ENCODE measurements at regions not wholly inside any gene's neighbourhood (a gene's known extent, or its start where the extent isn't known, plus 50 kb on each side); places are given as distances from the start of the nearest gene placed in this dataset.

- Histone ChIP-seq H3K27me3 (ENCODE audit: control insufficient read depth, insufficient read depth, low read length) (no peaks in the 10 kb centered on the region), H3K4me3 (ENCODE audit: low read length) (no peak overlapping the region), H3K36me3 (ENCODE audit: control insufficient read depth, insufficient read depth, low read length) (no peaks in the 10 kb centered on the region), H3K9me3 (ENCODE audit: control insufficient read depth, low read length) (peaks cover 6% of the 10 kb centered on the region), H3K9ac (ENCODE audit: low read length) (no peak overlapping the region), H3K4me1 (ENCODE audit: control insufficient read depth, insufficient read depth, low read length) (no peaks in the 10 kb centered on the region)
These were observed 103.6 kb upstream of the RASGRP1 start for GRCh38 chr15:38667890-38668850.

DNA sequence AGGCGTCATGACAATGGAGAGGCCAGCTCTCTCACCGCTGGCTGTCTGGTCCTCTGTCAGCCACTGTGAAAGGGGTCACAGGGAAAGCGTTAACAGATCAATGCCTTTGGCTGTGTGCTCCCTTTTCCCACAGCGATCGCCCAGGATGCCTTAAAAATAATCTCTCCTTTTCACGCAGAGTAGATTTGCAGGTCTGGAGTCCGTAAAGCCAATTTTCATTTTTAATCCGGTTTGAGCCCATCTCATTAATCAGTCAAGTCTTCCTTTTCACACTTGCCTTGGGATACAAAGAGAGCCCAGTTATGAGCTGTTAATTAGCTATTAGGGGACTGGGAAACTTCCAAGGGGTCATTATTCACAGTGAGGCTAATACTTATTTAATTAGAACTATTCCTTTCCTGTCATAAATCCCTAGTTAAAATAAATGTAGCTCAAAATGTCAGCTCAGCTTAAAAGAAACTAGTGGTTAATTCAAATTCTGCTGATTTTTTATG is 104.3 kb upstream of the RASGRP1 start:
- no peak overlapping the region for H3K4me3 ChIP-seq (ENCODE audit: low read length)

DNA sequence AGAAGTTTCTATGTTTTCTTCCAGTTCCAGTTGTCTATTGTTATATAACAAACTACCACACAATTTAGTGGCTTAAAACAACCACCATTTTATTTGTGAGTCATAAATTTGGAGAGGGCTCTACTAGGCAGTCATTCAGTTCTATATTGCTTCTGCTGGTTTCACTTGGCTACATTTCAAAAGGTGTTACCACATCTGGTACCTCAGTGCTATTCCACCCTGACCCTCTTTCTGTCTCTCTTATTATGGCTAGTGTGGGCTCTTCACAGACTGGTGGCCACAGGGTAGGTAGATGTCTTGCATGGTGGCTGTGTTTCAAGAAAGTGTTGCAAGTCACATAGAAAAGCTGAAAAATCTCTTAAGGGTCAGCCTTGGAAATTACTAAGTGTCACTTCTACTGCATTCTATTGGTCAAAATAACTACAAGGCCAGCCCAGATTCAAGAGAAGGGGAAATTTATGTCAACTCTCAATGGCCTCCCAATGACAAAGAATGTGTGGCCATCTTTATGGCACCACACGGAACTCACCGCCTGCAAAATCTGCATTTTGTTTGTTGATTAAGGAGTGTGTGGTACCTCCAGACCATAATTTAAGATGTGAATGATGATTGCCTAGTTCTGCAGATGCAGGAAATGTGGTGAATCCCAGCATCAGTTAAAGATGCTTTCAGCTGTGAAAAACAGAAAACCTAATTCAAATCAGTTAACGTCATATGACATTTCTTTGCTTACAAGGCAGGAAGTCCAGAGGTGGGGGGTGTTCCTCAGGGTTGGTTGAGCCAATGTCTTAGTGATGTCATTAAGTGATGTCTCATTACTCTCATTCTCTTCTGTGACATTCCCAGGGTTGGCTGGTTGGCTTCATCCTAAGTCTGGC is 105.8 kb upstream of the RASGRP1 start:
- Histone ChIP-seq H3K27me3 (ENCODE audit: control insufficient read depth, insufficient read depth, low read length) (no peaks in the 10 kb centered on the region), H3K9ac (ENCODE audit: low read length) (no peak overlapping the region), H3K36me3 (ENCODE audit: control insufficient read depth, insufficient read depth, low read length) (no peaks in the 10 kb centered on the region), H3K4me3 (ENCODE audit: low read length) (no peak overlapping the region), H3K9me3 (ENCODE audit: control insufficient read depth, low read length) (peaks cover 2% of the 10 kb centered on the region), H3K4me1 (ENCODE audit: control insufficient read depth, insufficient read depth, low read length) (no peaks in the 10 kb centered on the region)

More for the DNA sequence above, 104.3 kb upstream of the RASGRP1 start:
- Histone ChIP-seq H3K27me3 (ENCODE audit: control insufficient read depth, insufficient read depth, low read length) (no peaks in the 10 kb centered on the region), H3K4me1 (ENCODE audit: control insufficient read depth, insufficient read depth, low read length) (no peaks in the 10 kb centered on the region), H3K9ac (ENCODE audit: low read length) (no peak overlapping the region), H3K36me3 (ENCODE audit: control insufficient read depth, insufficient read depth, low read length) (no peaks in the 10 kb centered on the region), H3K9me3 (ENCODE audit: control insufficient read depth, low read length) (peaks cover 6% of the 10 kb centered on the region)

DNA sequence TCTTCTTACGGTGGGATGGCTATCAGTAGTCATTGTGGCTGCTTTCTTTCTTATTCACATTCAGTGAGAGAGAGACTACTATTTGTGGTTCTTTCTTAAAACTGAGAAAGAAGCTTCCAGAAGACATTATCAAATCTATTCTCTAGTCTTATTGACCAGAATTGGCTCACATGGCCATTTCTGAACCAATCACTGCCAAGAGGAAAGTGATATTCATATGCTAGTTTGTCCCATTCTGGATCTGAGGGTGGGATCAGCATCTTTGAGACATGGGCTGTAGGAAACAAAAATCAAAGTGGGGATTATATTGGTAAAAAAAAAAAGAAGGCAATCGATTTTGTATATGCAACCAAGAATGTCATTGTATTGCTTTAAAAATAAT is 106.4 kb upstream of the RASGRP1 start:
- no peaks in the 10 kb centered on the region for H3K27me3 ChIP-seq (ENCODE audit: control insufficient read depth, insufficient read depth, low read length)
- H3K36me3 ChIP-seq (ENCODE audit: control insufficient read depth, insufficient read depth, low read length), result no peaks in the 10 kb centered on the region

DNA sequence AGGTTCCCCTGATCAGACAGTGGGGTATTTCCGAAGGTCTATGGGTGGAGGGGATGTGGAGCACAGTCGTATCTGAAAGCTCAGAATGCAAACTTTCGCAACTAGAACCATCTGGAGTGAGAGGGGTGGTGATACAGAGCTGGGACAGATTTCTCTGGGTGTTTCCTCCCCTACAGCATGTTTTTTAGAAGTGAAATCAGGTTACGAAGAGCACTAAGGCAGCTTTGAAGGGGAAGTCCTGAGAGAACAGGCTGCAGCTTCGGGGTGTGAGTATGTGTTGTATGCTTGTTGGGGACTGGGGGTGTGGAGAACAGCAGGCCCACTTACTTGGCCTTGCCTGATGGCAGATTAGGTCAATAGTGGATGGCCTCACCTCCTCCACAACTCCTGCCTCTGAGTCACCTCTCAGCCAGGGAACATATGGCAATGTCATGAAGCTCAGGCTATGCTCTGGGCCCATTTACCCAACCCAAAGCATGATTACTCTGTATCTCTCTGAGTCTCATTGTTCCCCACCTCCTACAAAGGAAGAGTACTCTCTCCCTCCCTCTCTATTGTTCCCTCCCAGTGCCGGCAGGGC is 107.2 kb upstream of the RASGRP1 start:
- no peak overlapping the region for H3K9ac ChIP-seq (ENCODE audit: low read length)

More for the DNA sequence above, 106.4 kb upstream of the RASGRP1 start:
- Histone ChIP-seq H3K4me1 (ENCODE audit: control insufficient read depth, insufficient read depth, low read length) (no peaks in the 10 kb centered on the region), H3K9me3 (ENCODE audit: control insufficient read depth, low read length) (no peaks in the 10 kb centered on the region), H3K9ac (ENCODE audit: low read length) (no peak overlapping the region), H3K4me3 (ENCODE audit: low read length) (no peak overlapping the region)

GRCh38 chr15:38672273-38672672 is 107.7 kb upstream of the RASGRP1 start:
- Histone ChIP-seq H3K27me3 (ENCODE audit: control insufficient read depth, insufficient read depth, low read length) (no peaks in the 10 kb centered on the region), H3K9me3 (ENCODE audit: control insufficient read depth, low read length) (no peaks in the 10 kb centered on the region), H3K36me3 (ENCODE audit: control insufficient read depth, insufficient read depth, low read length) (no peaks in the 10 kb centered on the region), H3K4me1 (ENCODE audit: control insufficient read depth, insufficient read depth, low read length) (no peaks in the 10 kb centered on the region), H3K9ac (ENCODE audit: low read length) (no peak overlapping the region), H3K4me3 (ENCODE audit: low read length) (no peak overlapping the region)

More for the DNA sequence above, 107.2 kb upstream of the RASGRP1 start:
- H3K36me3 ChIP-seq (ENCODE audit: control insufficient read depth, insufficient read depth, low read length), result no peaks in the 10 kb centered on the region
- no peaks in the 10 kb centered on the region for H3K9me3 ChIP-seq (ENCODE audit: control insufficient read depth, low read length)
- H3K4me3 ChIP-seq (ENCODE audit: low read length), result no peak overlapping the region
- H3K4me1 ChIP-seq (ENCODE audit: control insufficient read depth, insufficient read depth, low read length), result no peaks in the 10 kb centered on the region
- no peaks in the 10 kb centered on the region for H3K27me3 ChIP-seq (ENCODE audit: control insufficient read depth, insufficient read depth, low read length)

GRCh38 chr15:38672814-38673670 is 108.4 kb upstream of the RASGRP1 start:
- H3K4me1 ChIP-seq (ENCODE audit: control insufficient read depth, insufficient read depth, low read length), result no peaks in the 10 kb centered on the region
- H3K9me3 ChIP-seq (ENCODE audit: control insufficient read depth, low read length), result no peaks in the 10 kb centered on the region
- H3K4me3 ChIP-seq (ENCODE audit: low read length), result no peak overlapping the region
- H3K36me3 ChIP-seq (ENCODE audit: control insufficient read depth, insufficient read depth, low read length), result no peaks in the 10 kb centered on the region
- no peak overlapping the region for H3K9ac ChIP-seq (ENCODE audit: low read length)
- H3K27me3 ChIP-seq (ENCODE audit: control insufficient read depth, insufficient read depth, low read length), result no peaks in the 10 kb centered on the region

- no peak overlapping the region for H3K9ac ChIP-seq (ENCODE audit: low read length)
These were observed 109.8 kb upstream of the RASGRP1 start for GRCh38 chr15:38674448-38674847.

DNA sequence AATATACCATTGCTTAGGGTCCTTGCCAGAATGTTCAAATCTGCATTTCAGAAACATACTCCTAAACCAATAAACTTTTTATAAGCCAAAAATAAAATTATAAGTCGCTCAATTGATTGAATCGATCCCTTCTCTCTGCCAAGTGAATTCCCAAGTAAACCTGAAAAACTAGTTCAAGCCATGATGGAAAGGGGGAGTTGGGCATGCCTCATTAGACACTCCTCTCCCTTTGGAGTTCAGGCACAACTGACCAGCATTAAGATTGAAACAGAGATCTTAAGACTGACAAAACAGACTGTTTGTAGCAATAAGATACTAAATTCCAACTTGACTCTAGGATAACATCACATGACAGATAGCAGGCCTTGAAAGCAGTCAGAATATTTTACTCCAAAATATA is 113.7 kb upstream of the RASGRP1 start:
- Histone ChIP-seq H3K27me3 (ENCODE audit: control insufficient read depth, insufficient read depth, low read length) (no peaks in the 10 kb centered on the region), H3K36me3 (ENCODE audit: control insufficient read depth, insufficient read depth, low read length) (no peaks in the 10 kb centered on the region), H3K9me3 (ENCODE audit: control insufficient read depth, low read length) (no peaks in the 10 kb centered on the region), H3K9ac (ENCODE audit: low read length) (no peak overlapping the region), H3K4me3 (ENCODE audit: low read length) (no peak overlapping the region), H3K4me1 (ENCODE audit: control insufficient read depth, insufficient read depth, low read length) (no peaks in the 10 kb centered on the region)

More at GRCh38 chr15:38674448-38674847, 109.8 kb upstream of the RASGRP1 start:
- Histone ChIP-seq H3K4me1 (ENCODE audit: control insufficient read depth, insufficient read depth, low read length) (no peaks in the 10 kb centered on the region), H3K9me3 (ENCODE audit: control insufficient read depth, low read length) (no peaks in the 10 kb centered on the region), H3K36me3 (ENCODE audit: control insufficient read depth, insufficient read depth, low read length) (no peaks in the 10 kb centered on the region), H3K27me3 (ENCODE audit: control insufficient read depth, insufficient read depth, low read length) (no peaks in the 10 kb centered on the region), H3K4me3 (ENCODE audit: low read length) (no peak overlapping the region)

DNA sequence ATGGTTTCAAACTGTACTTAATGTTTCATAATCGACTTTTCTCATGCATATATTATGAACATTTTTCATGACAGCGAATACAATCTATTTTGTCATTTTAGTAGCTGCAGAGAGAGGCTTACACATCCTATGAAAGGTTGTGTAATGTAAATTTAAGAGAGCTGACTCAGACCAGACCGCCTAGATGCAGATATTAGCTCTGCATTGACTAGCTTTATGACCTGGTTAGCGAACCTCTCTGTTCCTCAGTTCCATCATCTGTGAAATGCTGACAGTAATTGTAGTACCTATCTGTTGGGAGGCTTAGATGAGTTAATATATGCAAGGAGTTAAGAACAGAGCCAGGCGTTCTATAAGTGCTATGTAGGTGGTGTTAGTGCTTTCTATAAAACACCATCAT is 116.2 kb upstream of the RASGRP1 start:
- H3K4me3 ChIP-seq (ENCODE audit: low read length), result no peak overlapping the region
- H3K27me3 ChIP-seq (ENCODE audit: control insufficient read depth, insufficient read depth, low read length), result no peaks in the 10 kb centered on the region
- H3K4me1 ChIP-seq (ENCODE audit: control insufficient read depth, insufficient read depth, low read length), result no peaks in the 10 kb centered on the region
- H3K9me3 ChIP-seq (ENCODE audit: control insufficient read depth, low read length), result no peaks in the 10 kb centered on the region
- H3K9ac ChIP-seq (ENCODE audit: low read length), result no peak overlapping the region
- no peaks in the 10 kb centered on the region for H3K36me3 ChIP-seq (ENCODE audit: control insufficient read depth, insufficient read depth, low read length)

DNA sequence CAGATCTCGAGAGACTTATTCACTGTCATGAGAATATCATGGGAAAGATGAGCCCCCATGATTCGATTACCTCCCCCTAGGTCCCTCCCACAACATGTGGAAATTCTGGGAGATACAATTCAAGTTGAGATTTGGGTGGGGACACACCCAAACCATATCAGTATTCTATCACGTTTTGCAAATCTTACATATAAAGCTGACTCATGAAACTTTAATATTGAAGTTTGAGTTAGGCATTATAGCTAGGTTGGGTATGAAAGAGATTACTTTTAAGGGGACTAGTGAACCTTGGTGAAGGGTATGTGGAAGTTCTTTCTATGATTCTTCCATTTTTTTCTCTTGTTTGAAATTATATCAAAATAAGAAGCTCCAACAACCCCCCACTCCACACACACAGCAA is 117.7 kb upstream of the RASGRP1 start:
- no peaks in the 10 kb centered on the region for H3K4me1 ChIP-seq (ENCODE audit: control insufficient read depth, insufficient read depth, low read length)
- H3K9ac ChIP-seq (ENCODE audit: low read length), result no peak overlapping the region
- H3K9me3 ChIP-seq (ENCODE audit: control insufficient read depth, low read length), result no peaks in the 10 kb centered on the region
- H3K27me3 ChIP-seq (ENCODE audit: control insufficient read depth, insufficient read depth, low read length), result no peaks in the 10 kb centered on the region
- H3K36me3 ChIP-seq (ENCODE audit: control insufficient read depth, insufficient read depth, low read length), result no peaks in the 10 kb centered on the region
- H3K4me3 ChIP-seq (ENCODE audit: low read length), result no peak overlapping the region
